ENCODE measurements at regions not wholly inside any gene's neighbourhood (a gene's known extent, or its start where the extent isn't known, plus 50 kb on each side); places are given as distances from the start of the nearest gene placed in this dataset.

DNA sequence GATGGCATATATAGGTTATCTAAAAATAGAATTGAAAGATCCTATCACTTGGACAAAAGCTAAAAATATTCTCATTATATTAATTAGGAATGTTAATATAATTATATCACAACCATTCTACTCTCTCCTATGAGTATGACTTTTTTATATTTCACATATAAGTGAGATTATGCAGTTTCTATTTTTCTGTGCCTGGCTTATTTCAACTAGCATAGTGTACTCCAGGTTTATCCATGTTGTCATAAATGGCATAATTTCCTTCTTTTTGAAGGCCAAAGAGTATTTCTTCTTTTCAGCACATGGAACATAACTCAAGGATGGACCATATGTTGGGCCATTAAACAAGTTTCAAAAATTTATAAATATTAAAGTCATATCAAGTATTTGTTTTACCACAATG is 421.2 kb upstream of the CTSO start:
- TF ChIP-seq, protein P1, sequence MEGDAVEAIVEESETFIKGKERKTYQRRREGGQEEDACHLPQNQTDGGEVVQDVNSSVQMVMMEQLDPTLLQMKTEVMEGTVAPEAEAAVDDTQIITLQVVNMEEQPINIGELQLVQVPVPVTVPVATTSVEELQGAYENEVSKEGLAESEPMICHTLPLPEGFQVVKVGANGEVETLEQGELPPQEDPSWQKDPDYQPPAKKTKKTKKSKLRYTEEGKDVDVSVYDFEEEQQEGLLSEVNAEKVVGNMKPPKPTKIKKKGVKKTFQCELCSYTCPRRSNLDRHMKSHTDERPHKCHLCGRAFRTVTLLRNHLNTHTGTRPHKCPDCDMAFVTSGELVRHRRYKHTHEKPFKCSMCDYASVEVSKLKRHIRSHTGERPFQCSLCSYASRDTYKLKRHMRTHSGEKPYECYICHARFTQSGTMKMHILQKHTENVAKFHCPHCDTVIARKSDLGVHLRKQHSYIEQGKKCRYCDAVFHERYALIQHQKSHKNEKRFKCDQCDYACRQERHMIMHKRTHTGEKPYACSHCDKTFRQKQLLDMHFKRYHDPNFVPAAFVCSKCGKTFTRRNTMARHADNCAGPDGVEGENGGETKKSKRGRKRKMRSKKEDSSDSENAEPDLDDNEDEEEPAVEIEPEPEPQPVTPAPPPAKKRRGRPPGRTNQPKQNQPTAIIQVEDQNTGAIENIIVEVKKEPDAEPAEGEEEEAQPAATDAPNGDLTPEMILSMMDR (IDR thresholded peaks at IDR 0.05), result no peak
- TF ChIP-seq POLR2AphosphoS5 (IDR thresholded peaks at IDR 0.05), result no peak

All from prostate gland (tissue), 2 donors.